Large intestine (tissue), 3 donors: ENCODE measurements at regions not wholly inside any gene's neighbourhood (a gene's known extent, or its start where the extent isn't known, plus 50 kb on each side); places are given as distances from the start of the nearest gene placed in this dataset.

Experiments used
- DNase-seq, 2 donors: peaks; one replicate each; pipeline versions ENCODE4 v3.0.0 to v3.0.0-alpha.2; 2013
- H3K27ac ChIP-seq: one replicate; pipeline ENCODE4 v1.5.1; 2013; ENCODE audit warnings: low read length
- H3K27me3 ChIP-seq: 2 replicates; pipeline ENCODE4 v1.6.1; 2013; ENCODE audit warnings: low read length; ENCODE audit not compliant: control insufficient read depth, insufficient read depth
- H3K36me3 ChIP-seq: 2 replicates; pipeline ENCODE4 v1.6.1; 2013; ENCODE audit warnings: low read length; ENCODE audit not compliant: control insufficient read depth, insufficient read depth
- H3K4me1 ChIP-seq: one replicate; pipeline ENCODE4 v1.6.1; 2013; ENCODE audit warnings: low read length; ENCODE audit not compliant: control insufficient read depth, insufficient read depth
- H3K4me3 ChIP-seq: one replicate; pipeline ENCODE4 v1.5.1; 2013; ENCODE audit warnings: low read length
- H3K9me3 ChIP-seq: one replicate; pipeline ENCODE4 v1.6.1; 2013; ENCODE audit warnings: mild to moderate bottlenecking, low read depth, low read length, moderate library complexity; ENCODE audit not compliant: control insufficient read depth
- WGBS: methylation state at CpG from one replicate; pipeline ENCODE4 v1.1.5; 2013; ENCODE audit warnings: low lambda C conversion rate; ENCODE audit not compliant: insufficient coverage; 5-methylcytosine and 5-hydroxymethylcytosine counted together

- WGBS, result no CpG with 5 or more reads among the region's 1 CpG
- no peak for DNase-seq
Measured at GRCh38 chr18:64615021-64615420, 466.1 kb upstream of the LINC00305 start.

GRCh38 chr18:64614446-64614845 lies 465.6 kb upstream of the LINC00305 start:
- DNase-seq, result no peak
- Histone ChIP-seq H3K4me1 (no peaks in the 10 kb centered on the region), H3K9me3 (no peaks in the 10 kb centered on the region), H3K27me3 (no peaks in the 10 kb centered on the region), H3K36me3 (no peaks in the 10 kb centered on the region), H3K4me3 (no peak overlapping the region), H3K27ac (no peak overlapping the region)
- WGBS, result no CpG with 5 or more reads among the region's 1 CpG

More at GRCh38 chr18:64615021-64615420, 466.1 kb upstream of the LINC00305 start:
- Histone ChIP-seq H3K27me3 (no peaks in the 10 kb centered on the region), H3K36me3 (no peaks in the 10 kb centered on the region), H3K27ac (no peak overlapping the region), H3K4me1 (no peaks in the 10 kb centered on the region), H3K9me3 (no peaks in the 10 kb centered on the region), H3K4me3 (no peak overlapping the region)

- Histone ChIP-seq H3K36me3 (no peaks in the 10 kb centered on the region), H3K4me3 (no peak overlapping the region), H3K4me1 (no peaks in the 10 kb centered on the region), H3K27ac (no peak overlapping the region), H3K9me3 (no peaks in the 10 kb centered on the region), H3K27me3 (no peaks in the 10 kb centered on the region)
- WGBS, result no CpG with 5 or more reads among the region's 1 CpG
- no peak for DNase-seq
Measured at GRCh38 chr18:64592246-64592645, 443.4 kb upstream of the LINC00305 start.

- H3K27ac ChIP-seq, result no peak overlapping the region
- no peaks in the 10 kb centered on the region for H3K36me3 ChIP-seq
- H3K9me3 ChIP-seq, result no peaks in the 10 kb centered on the region
Measured at GRCh38 chr18:64589000-64589399, 440.1 kb upstream of the LINC00305 start.

GRCh38 chr18:64566456-64566855 lies 417.6 kb upstream of the LINC00305 start:
- H3K36me3 ChIP-seq, result no peaks in the 10 kb centered on the region
- 80% methylated on average over 1 of the region's 2 CpGs for WGBS
- no peaks in the 10 kb centered on the region for H3K4me1 ChIP-seq
- H3K27me3 ChIP-seq, result no peaks in the 10 kb centered on the region
- no peak overlapping the region for H3K4me3 ChIP-seq
- H3K27ac ChIP-seq, result no peak overlapping the region
- H3K9me3 ChIP-seq, result no peaks in the 10 kb centered on the region
- no peak for DNase-seq

More at GRCh38 chr18:64589000-64589399, 440.1 kb upstream of the LINC00305 start:
- no peaks in the 10 kb centered on the region for H3K4me1 ChIP-seq
- H3K4me3 ChIP-seq, result no peak overlapping the region
- H3K27me3 ChIP-seq, result no peaks in the 10 kb centered on the region
- no peak for DNase-seq
- WGBS, result no CpG with 5 or more reads among the region's 3 CpGs

- no peaks in the 10 kb centered on the region for H3K9me3 ChIP-seq
- no peak for DNase-seq
- no peaks in the 10 kb centered on the region for H3K36me3 ChIP-seq
- no peak overlapping the region for H3K27ac ChIP-seq
- no peak overlapping the region for H3K4me3 ChIP-seq
- no peaks in the 10 kb centered on the region for H3K27me3 ChIP-seq
- no peaks in the 10 kb centered on the region for H3K4me1 ChIP-seq
Measured at GRCh38 chr18:64562651-64563050, 413.8 kb upstream of the LINC00305 start.

GRCh38 chr18:64546451-64546850 lies 397.6 kb upstream of the LINC00305 start:
- 20% methylated on average over 1 of the region's 4 CpGs for WGBS
- H3K9me3 ChIP-seq, result no peaks in the 10 kb centered on the region
- no peak overlapping the region for H3K27ac ChIP-seq
- H3K36me3 ChIP-seq, result no peaks in the 10 kb centered on the region
- no peak for DNase-seq
- H3K4me1 ChIP-seq, result no peaks in the 10 kb centered on the region
- no peak overlapping the region for H3K4me3 ChIP-seq
- no peaks in the 10 kb centered on the region for H3K27me3 ChIP-seq

- no peak for DNase-seq
- Histone ChIP-seq H3K27ac (no peak overlapping the region), H3K27me3 (no peaks in the 10 kb centered on the region), H3K4me1 (no peaks in the 10 kb centered on the region), H3K36me3 (no peaks in the 10 kb centered on the region), H3K4me3 (no peak overlapping the region), H3K9me3 (no peaks in the 10 kb centered on the region)
- WGBS, result no CpG with 5 or more reads among the region's 1 CpG
Measured at GRCh38 chr18:64539847-64540246, 391.0 kb upstream of the LINC00305 start.

- no CpG with 5 or more reads among the region's 3 CpGs for WGBS
- no peak overlapping the region for H3K27ac ChIP-seq
- no peaks in the 10 kb centered on the region for H3K36me3 ChIP-seq
- DNase-seq, result peak; percentile 31 to 61
- peaks cover 2% of the 10 kb centered on the region for H3K9me3 ChIP-seq
- no peaks in the 10 kb centered on the region for H3K4me1 ChIP-seq
- H3K4me3 ChIP-seq, result no peak overlapping the region
- H3K27me3 ChIP-seq, result no peaks in the 10 kb centered on the region
Measured at GRCh38 chr18:64528646-64529045, 379.8 kb upstream of the LINC00305 start.

GRCh38 chr18:64519201-64519600 lies 370.3 kb upstream of the LINC00305 start:
- H3K4me1 ChIP-seq, result no peaks in the 10 kb centered on the region
- no peaks in the 10 kb centered on the region for H3K9me3 ChIP-seq
- H3K4me3 ChIP-seq, result no peak overlapping the region
- H3K36me3 ChIP-seq, result no peaks in the 10 kb centered on the region
- no peaks in the 10 kb centered on the region for H3K27me3 ChIP-seq
- no peak overlapping the region for H3K27ac ChIP-seq
- WGBS, result 63% methylated on average over 1 of the region's 2 CpGs
- DNase-seq, result no peak

- no peak for DNase-seq
- Histone ChIP-seq H3K9me3 (no peaks in the 10 kb centered on the region), H3K27me3 (no peaks in the 10 kb centered on the region), H3K36me3 (no peaks in the 10 kb centered on the region), H3K4me1 (no peaks in the 10 kb centered on the region), H3K4me3 (no peak overlapping the region), H3K27ac (no peak overlapping the region)
- 100% methylated on average over 1 of the region's 2 CpGs for WGBS
Measured at GRCh38 chr18:64518191-64518590, 369.3 kb upstream of the LINC00305 start.
